ENCODE measurements at regions not wholly inside any gene's neighbourhood (a gene's known extent, or its start where the extent isn't known, plus 50 kb on each side); places are given as distances from the start of the nearest gene placed in this dataset.

GRCh38 chr13:105514401-105514800 lies 1021.1 kb downstream of the EFNB2 start:
- no peaks in the 10 kb centered on the region for H3K36me3 ChIP-seq
- H3K4me3 ChIP-seq (replicated peaks in 1 of 3), result no peak overlapping the region
- TF ChIP-seq CTCF (IDR thresholded peaks at IDR 0.05) (no peak), POLR2A (IDR thresholded peaks at IDR 0.05) (no peak)
- no peak overlapping the region for H3K27ac ChIP-seq
- H3K4me1 ChIP-seq, result no peaks in the 10 kb centered on the region
- WGBS, 2 donors, result 86 to 91% methylated on average over 4 of the region's 4 CpGs
- intact Hi-C loops (cut with DNase I), result no loop called here
- no peak for DNase-seq
- no peaks in the 10 kb centered on the region for H3K9me3 ChIP-seq
- no peaks in the 10 kb centered on the region for H3K27me3 ChIP-seq

GRCh38 chr13:105513448-105513847 lies 1022.0 kb downstream of the EFNB2 start:
- Histone ChIP-seq H3K4me3 (replicated peaks in 1 of 3) (no peak overlapping the region), H3K4me1 (no peaks in the 10 kb centered on the region), H3K27ac (no peak overlapping the region), H3K36me3 (no peaks in the 10 kb centered on the region), H3K9me3 (no peaks in the 10 kb centered on the region), H3K27me3 (no peaks in the 10 kb centered on the region)
- intact Hi-C loops (cut with DNase I), result no loop called here
- 87 to 91% methylated on average over 2 of the region's 2 CpGs for WGBS, 2 donors
- no peak for TF ChIP-seq POLR2A (IDR thresholded peaks at IDR 0.05)
- TF ChIP-seq CTCF (IDR thresholded peaks at IDR 0.05), result no peak
- no peak for DNase-seq

GRCh38 chr13:105509981-105510762 lies 1025.3 kb downstream of the EFNB2 start:
- Histone ChIP-seq H3K9me3 (no peaks in the 10 kb centered on the region), H3K4me3 (replicated peaks in 1 of 3) (no peak overlapping the region), H3K4me1 (no peaks in the 10 kb centered on the region), H3K36me3 (no peaks in the 10 kb centered on the region), H3K27me3 (no peaks in the 10 kb centered on the region), H3K27ac (no peak overlapping the region)
- intact Hi-C loops (cut with DNase I), result no loop called here
- DNase-seq, result no peak
- TF ChIP-seq CTCF (IDR thresholded peaks at IDR 0.05) (no peak), POLR2A (IDR thresholded peaks at IDR 0.05) (no peak)
- 62 to 77% methylated on average over 7 of the region's 7 CpGs for WGBS, 2 donors

GRCh38 chr13:105506463-105506862 lies 1029.0 kb downstream of the EFNB2 start:
- no peak overlapping the region for H3K4me3 ChIP-seq (replicated peaks in 1 of 3)
- 83 to 90% methylated on average over 8 to 9 of the region's 9 CpGs for WGBS, 2 donors

More at GRCh38 chr13:105506463-105506862, 1029.0 kb downstream of the EFNB2 start:
- no peak for DNase-seq
- H3K36me3 ChIP-seq, result no peaks in the 10 kb centered on the region
- no peak overlapping the region for H3K27ac ChIP-seq
- H3K4me1 ChIP-seq, result no peaks in the 10 kb centered on the region
- no peak for TF ChIP-seq CTCF (IDR thresholded peaks at IDR 0.05)
- TF ChIP-seq POLR2A (IDR thresholded peaks at IDR 0.05), result no peak
- no peaks in the 10 kb centered on the region for H3K9me3 ChIP-seq
- intact Hi-C loops (cut with DNase I), result no loop called here
- H3K27me3 ChIP-seq, result no peaks in the 10 kb centered on the region

Data from thyroid gland (tissue), 4 donors.